Adrenal gland (tissue), 5 donors: ENCODE measurements at regions not wholly inside any gene's neighbourhood (a gene's known extent, or its start where the extent isn't known, plus 50 kb on each side); places are given as distances from the start of the nearest gene placed in this dataset.

Experiments used
- CTCF ChIP-seq, 6 experiments: fragments of 450-650 bp in 4 of 6; fragments of 200-600 bp in 2 of 6; sonication (generic) in 1 of 6; IDR thresholded peaks; 1 replicate in 5 of 6; 2 replicates in 1 of 6; pipeline versions ENCODE4 v1.5.1 to v1.8.0; 2016 to 2021; ENCODE audit warnings: antibody characterized with exemption in 6 of 6, mild to moderate bottlenecking in 2 of 6, moderate library complexity in 1 of 6
- POLR2A ChIP-seq, 2 donors: fragments of 450-650 bp; IDR thresholded peaks; one replicate each; pipeline ENCODE4 v1.6.1; 2017; ENCODE audit warnings: antibody characterized with exemption in 2 of 2, mild to moderate bottlenecking in 2 of 2, moderate library complexity in 1 of 2
- donor health status: DM: no; HTN: no; CAD: no.

GRCh38 chr13:68368922-68369321 lies 1138.8 kb upstream of the PCDH9 start:
- TF ChIP-seq CTCF (IDR thresholded peaks at IDR 0.05) = no peak
- TF ChIP-seq POLR2A (IDR thresholded peaks at IDR 0.05) = no peak
